Loucy (cell line): ENCODE measurements at regions not wholly inside any gene's neighbourhood (a gene's known extent, or its start where the extent isn't known, plus 50 kb on each side); places are given as distances from the start of the nearest gene placed in this dataset.

ENCODE experiments used
- CTCF ChIP-seq: fragments of 200-600 bp; sonication (generic); conservative IDR thresholded peaks from 2 replicates; pipeline ENCODE4 v1.5.1; 2014; ENCODE audit warnings: mild to moderate bottlenecking, antibody characterized with exemption, low read length
- EZH2phosphoT487 ChIP-seq: fragments of 200-600 bp; IDR thresholded peaks from 2 replicates; pipeline ENCODE4 v1.6.1; 2018; ENCODE audit warnings: antibody characterized with exemption, mild to moderate bottlenecking, moderate library complexity, borderline replicate concordance

DNA sequence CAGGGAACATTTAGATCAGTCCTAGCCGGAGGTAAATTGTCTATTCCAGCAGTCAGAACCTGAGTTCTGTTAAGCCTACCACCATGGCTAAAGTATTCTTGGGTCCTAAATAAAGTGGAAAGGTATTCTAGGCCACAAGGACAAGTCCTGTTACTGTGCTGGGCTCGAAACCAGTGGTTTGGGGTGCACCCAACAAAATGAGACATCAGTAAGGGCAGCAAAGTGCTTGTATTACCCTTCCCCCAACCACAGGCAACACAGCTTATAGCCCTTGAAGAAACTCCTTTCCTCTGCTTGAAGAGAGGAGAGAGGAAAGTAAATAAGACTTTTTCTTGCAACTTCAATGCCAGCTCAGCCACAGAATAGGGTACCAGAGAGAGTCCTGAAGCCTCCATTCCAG lies 1345.6 kb downstream of the PCDH18 start:
- TF ChIP-seq CTCF (no peak), EZH2phosphoT487 (no peak)
